Keratinocyte (primary cell): ENCODE measurements at regions not wholly inside any gene's neighbourhood (a gene's known extent, or its start where the extent isn't known, plus 50 kb on each side); places are given as distances from the start of the nearest gene placed in this dataset.

Experiments used
- DNase-seq: peaks from one replicate; pipeline ENCODE4 v3.0.0-alpha.2; 2011; ENCODE audit warnings: low read depth, missing footprints, low spot score
- FAIRE-seq: peaks from 2 replicates; lab custom pipeline; 2011; peaks lifted over from hg19 to GRCh38; lab: Jason Lieb, UNC
- H2AFZ ChIP-seq: 2 replicates; pipeline ENCODE4 v1.6.0; 2012; ENCODE audit warnings: low read length, control low read depth, inconsistent platforms; ENCODE audit not compliant: control insufficient read depth
- H3K27ac ChIP-seq: 2 replicates; pipeline ENCODE4 v1.5.1; 2011; ENCODE audit warnings: low read length; ENCODE audit not compliant: control insufficient read depth, insufficient read depth
- H3K27me3 ChIP-seq: 3 replicates; pipeline ENCODE4 v1.6.0; 2011; ENCODE audit warnings: low read length; ENCODE audit not compliant: control insufficient read depth, insufficient read depth; ENCODE audit errors: extremely low read depth
- H3K36me3 ChIP-seq, 2 experiments: 2 replicates in 1 of 2; 3 replicates in 1 of 2; pipeline ENCODE4 v1.5.1; 2011; ENCODE audit warnings: low read length in 2 of 2, mild to moderate bottlenecking in 1 of 2; ENCODE audit not compliant: control insufficient read depth in 2 of 2, insufficient read depth in 2 of 2; ENCODE audit errors: extremely low read depth in 1 of 2
- H3K4me1 ChIP-seq: 3 replicates; pipeline ENCODE4 v1.5.1; 2011; ENCODE audit warnings: low read length; ENCODE audit not compliant: control insufficient read depth, insufficient read depth; ENCODE audit errors: extremely low read depth
- H3K4me2 ChIP-seq: 3 replicates; pipeline ENCODE4 v1.6.0; 2011; ENCODE audit warnings: low read depth, low read length; ENCODE audit not compliant: control insufficient read depth, insufficient read depth; ENCODE audit errors: extremely low read depth
- H3K4me3 ChIP-seq, 3 experiments: fragments of 200-600 bp in 1 of 3; sonication (generic) in 1 of 3; 2 replicates in 2 of 3; 3 replicates in 1 of 3; pipeline ENCODE4 v1.5.1; 2011 to 2016; ENCODE audit warnings: low read length in 3 of 3, mild to moderate bottlenecking in 3 of 3, control low read depth in 2 of 3, inconsistent platforms in 1 of 3, low read depth in 1 of 3, mixed read lengths in 1 of 3, mixed run types in 1 of 3, moderate library complexity in 1 of 3; ENCODE audit not compliant: control insufficient read depth in 2 of 3, insufficient read depth in 2 of 3; ENCODE audit errors: extremely low read depth in 1 of 3
- H3K79me2 ChIP-seq: 2 replicates; pipeline ENCODE4 v1.6.0; 2012; ENCODE audit warnings: low read length; ENCODE audit not compliant: control insufficient read depth, insufficient read depth
- H3K9ac ChIP-seq: 3 replicates; pipeline ENCODE4 v1.6.0; 2011; ENCODE audit warnings: low read length; ENCODE audit not compliant: control insufficient read depth, insufficient read depth; ENCODE audit errors: extremely low read depth
- H3K9me1 ChIP-seq: 3 replicates; pipeline ENCODE4 v1.6.0; 2011; ENCODE audit warnings: low read length; ENCODE audit not compliant: control insufficient read depth, insufficient read depth; ENCODE audit errors: extremely low read depth
- H3K9me3 ChIP-seq: 2 replicates; pipeline ENCODE4 v1.5.1; 2012; ENCODE audit warnings: low read depth, low read length; ENCODE audit not compliant: control insufficient read depth
- H4K20me1 ChIP-seq: 3 replicates; pipeline ENCODE4 v1.6.0; 2011; ENCODE audit warnings: low read length; ENCODE audit not compliant: control insufficient read depth, insufficient read depth; ENCODE audit errors: extremely low read depth
- CTCF ChIP-seq, 3 experiments: IDR thresholded peaks in 1 of 3; conservative IDR thresholded peaks in 1 of 3; optimal IDR thresholded peaks in 1 of 3; 2 replicates in 2 of 3; 3 replicates in 1 of 3; pipeline versions ENCODE3 to v1.5.1; 2011; ENCODE audit warnings: low read length in 3 of 3, mild to moderate bottlenecking in 3 of 3, moderate library complexity in 2 of 3, control low read depth in 1 of 3, inconsistent platforms in 1 of 3; ENCODE audit not compliant: insufficient read depth in 2 of 3; ENCODE audit errors: extremely low read depth in 1 of 3
- EZH2 ChIP-seq: IDR thresholded peaks from one replicate; pipeline ENCODE4 v1.6.1; 2012; ENCODE audit warnings: inconsistent platforms, mild to moderate bottlenecking, low read length, moderate library complexity
- dilution Hi-C: fragments of 300-500 bp; cut with MboI; formaldehyde crosslinking; loops from one replicate; pipeline ENCODE4 v1.7.0; 2020; ENCODE audit warnings: low sequenced_read_pairs; ENCODE audit not compliant: extremely low pct_ligation_motif_present

GRCh38 chr1:207218512-207219362, 102.7 kb upstream of the CD55 start:
- Histone ChIP-seq H3K27me3 (no peaks in the 10 kb centered on the region), H3K4me2 (peak overlapping the region; percentile 71), H3K9me1 (no peaks in the 10 kb centered on the region), H3K9ac (no peak overlapping the region), H3K79me2 (no peaks in the 10 kb centered on the region), H3K4me3 (peak overlapping the region in 2 of 3 experiments; percentile 4 to 6), H3K27ac (peak overlapping the region; percentile 55), H3K9me3 (no peaks in the 10 kb centered on the region), H4K20me1 (no peaks in the 10 kb centered on the region), H3K36me3 (no peaks in the 10 kb centered on the region), H2AFZ (peak overlapping the region; percentile 88), H3K4me1 (peaks cover 37% of the 10 kb centered on the region)
- dilution Hi-C loops = no loop called here
- DNase-seq (no peak), FAIRE-seq (peak; percentile 90)
- TF ChIP-seq CTCF (optimal IDR thresholded peaks at IDR 0.05 in 1 of 3, IDR thresholded peaks at IDR 0.05 in 1 of 3, conservative IDR thresholded peaks at IDR 0.05 in 1 of 3; ENCODE audit: extremely low read depth in 1 of 3, insufficient read depth in 2 of 3, low read length in 3 of 3) (no peak), EZH2 (no peak)

- DNase-seq (no peak), FAIRE-seq (no peak)
- Histone ChIP-seq H3K9me1 (no peaks in the 10 kb centered on the region), H3K4me1 (peaks cover 37% of the 10 kb centered on the region), H4K20me1 (no peaks in the 10 kb centered on the region), H3K27me3 (no peaks in the 10 kb centered on the region), H3K9ac (no peak overlapping the region), H3K9me3 (no peaks in the 10 kb centered on the region), H3K79me2 (no peaks in the 10 kb centered on the region), H3K4me3 (no peak overlapping the region), H2AFZ (no peak overlapping the region), H3K36me3 (no peaks in the 10 kb centered on the region), H3K4me2 (no peak overlapping the region), H3K27ac (no peak overlapping the region)
- TF ChIP-seq EZH2 (no peak), CTCF (optimal IDR thresholded peaks at IDR 0.05 in 1 of 3, IDR thresholded peaks at IDR 0.05 in 1 of 3, conservative IDR thresholded peaks at IDR 0.05 in 1 of 3; ENCODE audit: extremely low read depth in 1 of 3, insufficient read depth in 2 of 3, low read length in 3 of 3) (no peak)
- dilution Hi-C loops = no loop called here
Measured at GRCh38 chr1:207219979-207220889, 101.2 kb upstream of the CD55 start.
